Forelimb muscle (tissue), 1 donor: ENCODE measurements at regions not wholly inside any gene's neighbourhood (a gene's known extent, or its start where the extent isn't known, plus 50 kb on each side); places are given as distances from the start of the nearest gene placed in this dataset.
A peak's percentile ranks its signal among the peaks of the same experiment; 100 is the strongest.

ENCODE experiments used
- DNase-seq: peaks from one replicate; pipeline ENCODE4 v3.0.0-alpha.2; 2013; ENCODE audit warnings: low read depth

- no peak for DNase-seq
Measured at GRCh38 chr16:8519179-8519578, 71.1 kb downstream of the TMEM114 start.

- no peak for DNase-seq
Measured at GRCh38 chr16:8517280-8517679, 73.0 kb downstream of the TMEM114 start.

- no peak for DNase-seq
Measured at GRCh38 chr16:8516471-8516870, 73.8 kb downstream of the TMEM114 start.

GRCh38 chr16:8512941-8513624 is 77.2 kb downstream of the TMEM114 start:
- no peak for DNase-seq

GRCh38 chr16:8511464-8511863 is 78.8 kb downstream of the TMEM114 start:
- no peak for DNase-seq

GRCh38 chr16:8510160-8510559 is 80.2 kb downstream of the TMEM114 start:
- DNase-seq, result no peak

- DNase-seq, result no peak
Measured at GRCh38 chr16:8505327-8505991, 84.9 kb downstream of the TMEM114 start.

GRCh38 chr16:8502446-8502845 is 87.9 kb downstream of the TMEM114 start:
- no peak for DNase-seq

GRCh38 chr16:8500351-8500750 is 90.0 kb downstream of the TMEM114 start:
- DNase-seq, result no peak

GRCh38 chr16:8496364-8496763 is 93.9 kb downstream of the TMEM114 start:
- DNase-seq, result no peak

GRCh38 chr16:8493972-8494371 is 96.3 kb downstream of the TMEM114 start:
- DNase-seq, result peak; percentile 5

GRCh38 chr16:8492690-8493089 is 97.6 kb downstream of the TMEM114 start:
- DNase-seq, result no peak

- DNase-seq, result no peak
Measured at GRCh38 chr16:8489580-8489979, 100.7 kb downstream of the TMEM114 start.

GRCh38 chr16:8486985-8487384 is 103.3 kb downstream of the TMEM114 start:
- no peak for DNase-seq

GRCh38 chr16:8483396-8483795 is 106.9 kb downstream of the TMEM114 start:
- no peak for DNase-seq

- DNase-seq, result no peak
Measured at GRCh38 chr16:8481810-8482209, 108.5 kb downstream of the TMEM114 start.

GRCh38 chr16:8476824-8477223 is 113.5 kb downstream of the TMEM114 start:
- DNase-seq, result no peak

- no peak for DNase-seq
Measured at GRCh38 chr16:8474587-8474986, 115.7 kb downstream of the TMEM114 start.

- DNase-seq, result no peak
Measured at GRCh38 chr16:8469102-8469778, 121.1 kb downstream of the TMEM114 start.

GRCh38 chr16:8464979-8465378 is 125.3 kb downstream of the TMEM114 start:
- no peak for DNase-seq

GRCh38 chr16:8459085-8459733 is 131.1 kb downstream of the TMEM114 start:
- DNase-seq, result no peak

- DNase-seq, result no peak
Measured at GRCh38 chr16:8458481-8459046, 131.7 kb downstream of the TMEM114 start.
